Ovary (tissue), 7 donors: ENCODE measurements at regions not wholly inside any gene's neighbourhood (a gene's known extent, or its start where the extent isn't known, plus 50 kb on each side); places are given as distances from the start of the nearest gene placed in this dataset.

ENCODE experiments used
- DNase-seq, 5 donors: peaks; one replicate each; pipeline ENCODE4 v3.0.0-alpha.2; 2019 to 2020
- H3K27ac ChIP-seq, 2 donors: fragments of 200-600 bp; one replicate each; pipeline versions ENCODE4 v1.5.1 to v1.8.0; 2019 to 2022
- H3K27me3 ChIP-seq: fragments of 200-600 bp; one replicate; pipeline ENCODE4 v1.8.0; 2022
- H3K36me3 ChIP-seq: fragments of 200-600 bp; sonication (generic); one replicate; pipeline ENCODE4 v1.5.1; 2019
- H3K4me1 ChIP-seq: one replicate; pipeline ENCODE4 v1.8.1; 2013; ENCODE audit warnings: mild to moderate bottlenecking, moderate library complexity; ENCODE audit not compliant: insufficient read depth
- H3K4me3 ChIP-seq: fragments of 200-600 bp; sonication (generic); one replicate; pipeline ENCODE4 v1.5.1; 2017
- H3K9me3 ChIP-seq, 2 donors: fragments of 200-600 bp in 1 of 2; sonication (generic) in 1 of 2; one replicate each; pipeline versions ENCODE4 v1.5.1 to v1.8.1; 2013 to 2019; ENCODE audit warnings: mild to moderate bottlenecking in 1 of 2, moderate library complexity in 1 of 2
- CTCF ChIP-seq, 3 donors: fragments of 450-650 bp in 2 of 3; fragments of 200-600 bp in 1 of 3; IDR thresholded peaks; one replicate each; pipeline versions ENCODE4 v1.5.1 to v1.8.0; 2016 to 2022; ENCODE audit warnings: antibody characterized with exemption in 3 of 3, mild to moderate bottlenecking in 1 of 3
- EP300 ChIP-seq: sonication (generic); formaldehyde crosslinking; IDR thresholded peaks from one replicate; pipeline ENCODE4 v1.6.1; 2017; ENCODE audit warnings: antibody characterized with exemption
- POLR2A ChIP-seq: fragments of 450-650 bp; IDR thresholded peaks from one replicate; pipeline ENCODE4 v1.6.1; 2017; ENCODE audit warnings: antibody characterized with exemption, mild to moderate bottlenecking, moderate library complexity
- WGBS, 3 donors: extraction: QIAGEN DNeasy Blood & Tissue Kit in 1 of 3; methylation state at CpG; one replicate each; pipeline versions ENCODE4 v1.1.5 to v1.1.7; 2013 to 2017; 5-methylcytosine and 5-hydroxymethylcytosine counted together
- intact Hi-C, 4 donors: fragments of 100-400 bp; cut with DNase I; formaldehyde crosslinking; loops; one replicate each; pipeline versions ENCODE4 v1.11.0 to v1.15.1; 2022 to 2023
- donor health status: DM: no; HTN: no; CAD: no; lungs with moderate emphysema.
- donor health status: DM: no; HTN: no; CAD: no.
- donor health status: Bipolar disorder and iron deficiency.
- donor health status: DM: no; HTN: no; CAD: no.
- donor health status: DM: yes; HTN: yes; CAD: no.

- H3K27ac ChIP-seq: no peak overlapping the region
- no peak for DNase-seq
- H3K9me3 ChIP-seq: no peaks in the 10 kb centered on the region
- WGBS, 3 donors: 68 to 78% (median 71%) methylated on average over 2 of the region's 2 CpGs
- H3K4me1 ChIP-seq: no peaks in the 10 kb centered on the region
- no peak for TF ChIP-seq CTCF (IDR thresholded peaks at IDR 0.05)
- TF ChIP-seq EP300: no peak
- TF ChIP-seq POLR2A: no peak
- no peaks in the 10 kb centered on the region for H3K27me3 ChIP-seq
- no peak overlapping the region for H3K4me3 ChIP-seq
- H3K36me3 ChIP-seq: no peaks in the 10 kb centered on the region
- intact Hi-C loops: no loop called here
Observed at GRCh38 chr2:234322766-234323465, 174.0 kb downstream of the ARL4C start.

- DNase-seq: no peak
- Histone ChIP-seq H3K9me3 (no peaks in the 10 kb centered on the region), H3K4me3 (no peak overlapping the region), H3K36me3 (no peaks in the 10 kb centered on the region), H3K27me3 (no peaks in the 10 kb centered on the region), H3K4me1 (no peaks in the 10 kb centered on the region), H3K27ac (no peak overlapping the region)
- TF ChIP-seq CTCF (IDR thresholded peaks at IDR 0.05) (no peak), POLR2A (no peak), EP300 (no peak)
- WGBS, 3 donors: 55 to 76% (median 64%) methylated on average over 3 of the region's 3 CpGs
- intact Hi-C loops: no loop called here
Observed at GRCh38 chr2:234320066-234320465, 176.8 kb downstream of the ARL4C start.

GRCh38 chr2:234318361-234318760 lies 178.5 kb downstream of the ARL4C start:
- no peak overlapping the region for H3K4me3 ChIP-seq
- DNase-seq: no peak
- H3K9me3 ChIP-seq: no peaks in the 10 kb centered on the region
- no peak overlapping the region for H3K27ac ChIP-seq
- no peaks in the 10 kb centered on the region for H3K27me3 ChIP-seq
- 60 to 66% (median 65%) methylated on average over 3 of the region's 3 CpGs for WGBS, 3 donors
- intact Hi-C loops: no loop called here
- H3K4me1 ChIP-seq: no peaks in the 10 kb centered on the region
- H3K36me3 ChIP-seq: no peaks in the 10 kb centered on the region
- TF ChIP-seq POLR2A (no peak), CTCF (IDR thresholded peaks at IDR 0.05) (no peak), EP300 (no peak)

- Histone ChIP-seq H3K9me3 (no peaks in the 10 kb centered on the region), H3K4me3 (no peak overlapping the region), H3K36me3 (no peaks in the 10 kb centered on the region), H3K27me3 (no peaks in the 10 kb centered on the region), H3K4me1 (no peaks in the 10 kb centered on the region), H3K27ac (no peak overlapping the region)
- intact Hi-C loops: no loop called here
- no peak for TF ChIP-seq EP300
- no peak for TF ChIP-seq POLR2A
- TF ChIP-seq CTCF (IDR thresholded peaks at IDR 0.05): no peak
- DNase-seq: no peak
- WGBS, 3 donors: 85 to 95% (median 94%) methylated on average over 4 of the region's 4 CpGs
Observed at GRCh38 chr2:234313558-234313957, 183.3 kb downstream of the ARL4C start.
